ENCODE measurements at regions not wholly inside any gene's neighbourhood (a gene's known extent, or its start where the extent isn't known, plus 50 kb on each side); places are given as distances from the start of the nearest gene placed in this dataset.

DNA sequence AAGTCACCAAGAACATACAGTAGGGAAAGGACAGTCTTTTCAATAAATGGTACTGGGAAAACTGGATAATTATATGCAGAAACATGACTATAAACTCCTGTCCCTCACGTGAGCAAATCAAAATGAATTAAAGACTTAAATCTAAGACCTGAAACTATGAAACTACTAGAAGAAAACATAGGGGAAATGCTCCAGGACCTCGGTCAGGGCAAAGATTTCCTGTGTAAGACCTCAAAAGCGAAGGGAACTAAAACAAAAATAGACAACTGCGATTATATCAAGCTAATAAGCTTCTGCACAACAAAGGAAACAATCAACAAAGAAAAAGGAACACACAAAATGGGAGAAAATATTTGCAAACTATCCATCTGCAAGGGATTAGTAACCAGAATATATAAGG lies 62.7 kb downstream of the CRYGS start:
- 0% methylated on average over 4 of the region's 4 CpGs for WGBS (ENCODE audit: insufficient coverage, low coverage, missing lambda C conversion rate)
- intact Hi-C loops (cut with micrococcal nuclease) (no loop called here), in situ Hi-C loops (cut with MboI) (no loop called here)
- FAIRE-seq: peak; percentile 11
- no peaks in the 10 kb centered on the region for H3K9me1 ChIP-seq (ENCODE audit: control insufficient read depth, insufficient read depth, low read length)
- H3K27me3 ChIP-seq (ENCODE audit: control insufficient read depth in 2 of 2, insufficient read depth in 2 of 2, low read length in 2 of 2): peaks cover 3 to 6% of the 10 kb centered on the region in 2 experiments; a peak in 3 of 5 replicates
- CTCF ChIA-PET (ENCODE audit: low intra/inter-chr PET ratio): no interaction called here
- no TSS peak for BruUV-seq (replicated peaks)
- no peaks in the 10 kb centered on the region for H3K9me3 ChIP-seq (replicated peaks; ENCODE audit: control insufficient read depth, insufficient read depth, low read depth, low read length)
- TF ChIP-seq FIP1L1 (IDR thresholded peaks at IDR 0.05; ENCODE audit: low read depth, low read length, poor library complexity, severe bottlenecking) (no peak), ARID1B (IDR thresholded peaks at IDR 0.05) (no peak), NRF1 (conservative IDR thresholded peaks at IDR 0.05 in 1 of 2, IDR thresholded peaks at IDR 0.05 in 1 of 2) (no peak), KLF10 (CRISPR knock-in tag; IDR thresholded peaks at IDR 0.05) (no peak), SMARCB1 (IDR thresholded peaks at IDR 0.05; ENCODE audit: insufficient read length, low read depth) (no peak), ZNF830 (CRISPR knock-in tag; IDR thresholded peaks at IDR 0.05) (no peak), NCOA2 (IDR thresholded peaks at IDR 0.05; ENCODE audit: partially characterized antibody in 2 of 2) (no peak), NR2F6 (CRISPR knock-in tag; IDR thresholded peaks at IDR 0.05) (no peak), CBFA2T2 (conservative IDR thresholded peaks at IDR 0.05) (no peak), RB1 (IDR thresholded peaks at IDR 0.05; ENCODE audit: low read depth) (no peak), NR4A1 (CRISPR knock-in tag; IDR thresholded peaks at IDR 0.05) (no peak), NR4A1 (tag; IDR thresholded peaks at IDR 0.05) (no peak), SLC30A9 (CRISPR knock-in tag; IDR thresholded peaks at IDR 0.05) (no peak), MTA3 (IDR thresholded peaks at IDR 0.05; ENCODE audit: borderline replicate concordance) (no peak), RBM17 (IDR thresholded peaks at IDR 0.05; ENCODE audit: borderline replicate concordance, low read depth, low read length) (no peak), ZNF239 (CRISPR knock-in tag; IDR thresholded peaks at IDR 0.05) (no peak), ZNF143 (CRISPR knock-in tag; IDR thresholded peaks at IDR 0.05) (no peak), RBM15 (IDR thresholded peaks at IDR 0.05; ENCODE audit: insufficient read depth, low read length) (no peak)
- TF ChIP-seq, protein P1, sequence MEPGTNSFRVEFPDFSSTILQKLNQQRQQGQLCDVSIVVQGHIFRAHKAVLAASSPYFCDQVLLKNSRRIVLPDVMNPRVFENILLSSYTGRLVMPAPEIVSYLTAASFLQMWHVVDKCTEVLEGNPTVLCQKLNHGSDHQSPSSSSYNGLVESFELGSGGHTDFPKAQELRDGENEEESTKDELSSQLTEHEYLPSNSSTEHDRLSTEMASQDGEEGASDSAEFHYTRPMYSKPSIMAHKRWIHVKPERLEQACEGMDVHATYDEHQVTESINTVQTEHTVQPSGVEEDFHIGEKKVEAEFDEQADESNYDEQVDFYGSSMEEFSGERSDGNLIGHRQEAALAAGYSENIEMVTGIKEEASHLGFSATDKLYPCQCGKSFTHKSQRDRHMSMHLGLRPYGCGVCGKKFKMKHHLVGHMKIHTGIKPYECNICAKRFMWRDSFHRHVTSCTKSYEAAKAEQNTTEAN (CRISPR knock-in tag; IDR thresholded peaks at IDR 0.05): no peak
- TF ChIP-seq, protein P2, sequence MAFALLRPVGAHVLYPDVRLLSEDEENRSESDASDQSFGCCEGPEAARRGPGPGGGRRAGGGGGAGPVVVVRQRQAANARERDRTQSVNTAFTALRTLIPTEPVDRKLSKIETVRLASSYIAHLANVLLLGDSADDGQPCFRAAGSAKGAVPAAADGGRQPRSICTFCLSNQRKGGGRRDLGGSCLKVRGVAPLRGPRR (CRISPR knock-in tag; IDR thresholded peaks at IDR 0.05): no peak
- H3K79me2 ChIP-seq (ENCODE audit: control insufficient read depth, insufficient read depth, low read length): no peaks in the 10 kb centered on the region
- no peaks in the 10 kb centered on the region for H3K4me1 ChIP-seq (replicated peaks in 1 of 2; ENCODE audit: control insufficient read depth in 2 of 2, insufficient read depth in 2 of 2, low read length in 2 of 2)
- H3K4me3 ChIP-seq: no peak overlapping the region
- no peak overlapping the region for H3K4me2 ChIP-seq (ENCODE audit: insufficient read depth, low read length)
- no peak for DNase-seq (ENCODE audit: extremely low read depth in 1 of 4, low spot score in 3 of 4)
- H3K9ac ChIP-seq (ENCODE audit: insufficient read depth in 1 of 2, low read depth in 2 of 2, low read length in 2 of 2): no peak overlapping the region
- no peak overlapping the region for H3K27ac ChIP-seq (ENCODE audit: extremely low read depth, low read depth, low read length)
- no peak for ATAC-seq
- POLR2A ChIA-PET: interaction anchor here (1.0 kb wide), 1 partner anchor 12 kb away, joined by 4 read pairs; no protein-coding TSS in a partner anchor
- H3K36me3 ChIP-seq (ENCODE audit: control insufficient read depth, insufficient read depth, low read length): no peaks in the 10 kb centered on the region
- H2AFZ ChIP-seq (ENCODE audit: low read depth, low read length): no peak overlapping the region
- no peaks in the 10 kb centered on the region for H4K20me1 ChIP-seq (replicated peaks; ENCODE audit: control insufficient read depth, insufficient read depth, low read length)

All from K562 (cell line).